Psoas muscle (tissue), 7 donors: ENCODE measurements at regions not wholly inside any gene's neighbourhood (a gene's known extent, or its start where the extent isn't known, plus 50 kb on each side); places are given as distances from the start of the nearest gene placed in this dataset.

Source experiments
- ATAC-seq, 4 donors: fragments of 200-7000 bp; cut with Tn5 transposase; one replicate each; pipeline ENCODE4 v1.9.1; 2020; ENCODE audit warnings: moderate library complexity in 3 of 4, mild to moderate bottlenecking in 2 of 4
- DNase-seq, 2 donors: peaks; one replicate each; pipeline ENCODE4 v3.0.0-alpha.2; 2020
- H3K27ac ChIP-seq: fragments of 200-600 bp; one replicate; pipeline ENCODE4 v1.8.0; 2022
- H3K27me3 ChIP-seq, 3 donors: fragments of 200-600 bp in 1 of 3; one replicate each; pipeline versions ENCODE4 v1.6.1 to v1.8.0; 2013 to 2022; ENCODE audit warnings: low read length in 2 of 3, mild to moderate bottlenecking in 2 of 3, moderate library complexity in 1 of 3; ENCODE audit not compliant: insufficient read depth in 3 of 3
- H3K36me3 ChIP-seq, 2 donors: fragments of 200-600 bp in 1 of 2; one replicate each; pipeline versions ENCODE4 v1.6.1 to v1.8.0; 2013 to 2022; ENCODE audit warnings: low read depth in 1 of 2, mild to moderate bottlenecking in 1 of 2, moderate library complexity in 1 of 2; ENCODE audit not compliant: insufficient read depth in 1 of 2
- H3K4me1 ChIP-seq: fragments of 200-600 bp; one replicate; pipeline ENCODE4 v1.8.0; 2022
- H3K4me3 ChIP-seq: fragments of 200-600 bp; one replicate; pipeline ENCODE4 v1.8.0; 2022; ENCODE audit warnings: mild to moderate bottlenecking
- H3K9me3 ChIP-seq: fragments of 200-600 bp; one replicate; pipeline ENCODE4 v1.8.0; 2022
- CTCF ChIP-seq: fragments of 200-600 bp; IDR thresholded peaks from one replicate; pipeline ENCODE4 v1.8.0; 2022; ENCODE audit warnings: antibody characterized with exemption
- WGBS, 3 donors: extraction: QIAGEN DNeasy Blood & Tissue Kit; methylation state at CpG; one replicate each; pipeline versions ENCODE4 v1.1.6 to v1.1.7; 2013; 5-methylcytosine and 5-hydroxymethylcytosine counted together
- intact Hi-C, 2 donors: fragments of 100-400 bp; cut with DNase I; formaldehyde crosslinking; loops; one replicate each; pipeline versions ENCODE4 v1.11.0 to v1.14.2; 2022
- donor health status: healthy with polysubstance abuse.
- donor health status: DM: no; HTN: no; CAD: no; lungs with moderate emphysema.
- donor health status: Bipolar disorder and iron deficiency.
- donor health status: healthy.
- donor health status: DM: yes; HTN: yes; CAD: no.
- donor health status: DM: no; HTN: no; CAD: no.
- donor health status: DM: yes; HTN: yes; CAD: no.

GRCh38 chr1:73516451-73516850 lies 681.5 kb downstream of the LRRIQ3 start:
- Histone ChIP-seq H3K4me1 (no peaks in the 10 kb centered on the region), H3K9me3 (no peaks in the 10 kb centered on the region), H3K4me3 (no peak overlapping the region), H3K36me3 (no peaks in the 10 kb centered on the region), H3K27ac (no peak overlapping the region), H3K27me3 (no peaks in the 10 kb centered on the region)
- intact Hi-C loops, result no loop called here
- no peak for TF ChIP-seq CTCF
- ATAC-seq, result no peak
- DNase-seq, result no peak
- 61 to 73% (median 66%) methylated on average over 1 of the region's 1 CpG for WGBS, 3 donors

GRCh38 chr1:73511038-73511437 lies 686.9 kb downstream of the LRRIQ3 start:
- no peak for ATAC-seq
- H3K27me3 ChIP-seq, result no peaks in the 10 kb centered on the region
- no peak overlapping the region for H3K27ac ChIP-seq
- no peaks in the 10 kb centered on the region for H3K9me3 ChIP-seq
- H3K4me1 ChIP-seq, result no peaks in the 10 kb centered on the region
- DNase-seq, result no peak
- H3K4me3 ChIP-seq, result no peak overlapping the region
- no peaks in the 10 kb centered on the region for H3K36me3 ChIP-seq
- intact Hi-C loops, result no loop called here
- no peak for TF ChIP-seq CTCF

- Histone ChIP-seq H3K27ac (no peak overlapping the region), H3K4me1 (no peaks in the 10 kb centered on the region), H3K4me3 (no peak overlapping the region), H3K9me3 (no peaks in the 10 kb centered on the region), H3K27me3 (no peaks in the 10 kb centered on the region), H3K36me3 (no peaks in the 10 kb centered on the region)
- no peak for TF ChIP-seq CTCF
- ATAC-seq, result no peak
- intact Hi-C loops, result no loop called here
- no peak for DNase-seq
- 27 to 57% (median 39%) methylated on average over 2 of the region's 2 CpGs for WGBS, 3 donors
Measured at GRCh38 chr1:73500154-73500553, 697.8 kb downstream of the LRRIQ3 start.

- no peak overlapping the region for H3K27ac ChIP-seq
- H3K4me1 ChIP-seq, result no peaks in the 10 kb centered on the region
- no peak for TF ChIP-seq CTCF
- no peak for ATAC-seq
- DNase-seq, result no peak
- intact Hi-C loops, result no loop called here
- no peaks in the 10 kb centered on the region for H3K27me3 ChIP-seq
- no peaks in the 10 kb centered on the region for H3K9me3 ChIP-seq
- WGBS, 3 donors, result 12 to 31% (median 16%) methylated on average over 2 of the region's 2 CpGs
- no peak overlapping the region for H3K4me3 ChIP-seq
- H3K36me3 ChIP-seq, result no peaks in the 10 kb centered on the region
Measured at GRCh38 chr1:73499671-73500070, 698.3 kb downstream of the LRRIQ3 start.

- 89 to 91% (median 90%) methylated on average over 8 of the region's 8 CpGs for WGBS, 3 donors
- DNase-seq (no peak), ATAC-seq (no peak)
- H3K27me3 ChIP-seq, result no peaks in the 10 kb centered on the region
- intact Hi-C loops, result no loop called here
- no peaks in the 10 kb centered on the region for H3K4me1 ChIP-seq
- H3K36me3 ChIP-seq, result no peaks in the 10 kb centered on the region
- H3K9me3 ChIP-seq, result no peaks in the 10 kb centered on the region
- no peak for TF ChIP-seq CTCF
- H3K27ac ChIP-seq, result no peak overlapping the region
- H3K4me3 ChIP-seq, result no peak overlapping the region
Measured at GRCh38 chr1:73491621-73492020, 706.4 kb downstream of the LRRIQ3 start.
